ENCODE measurements at regions not wholly inside any gene's neighbourhood (a gene's known extent, or its start where the extent isn't known, plus 50 kb on each side); places are given as distances from the start of the nearest gene placed in this dataset.
"Not testable (repeated sequence)": the region's sequence is repeated elsewhere in the genome, so short reads cannot be mapped to it uniquely, and the experiment has no call there.

- ChIA-PET POLR2A (interaction anchor here (0.6 to 0.8 kb wide), 3 partner anchors 28 to 120 kb away, joined by 3 to 4 read pairs (median 3); no protein-coding TSS in a partner anchor), CTCF (ENCODE audit: unreplicated experiment) (no interaction called here)
- Histone ChIP-seq H3K36me3 (ENCODE audit: insufficient read depth, low read length) (no peaks in the 10 kb centered on the region; the same call in 1 of the 2 replicates), H4K20me1 (ENCODE audit: insufficient read depth, low read length) (no peaks in the 10 kb centered on the region), H2AFZ (ENCODE audit: low read length) (peak overlapping the region; percentile 42; the same call in 1 of the 2 replicates), H3K9me2 (ENCODE audit: insufficient read depth, low read length) (no peaks in the 10 kb centered on the region), H3K4me1 (ENCODE audit: insufficient read depth, low read length, poor library complexity, severe bottlenecking) (peaks cover 18% of the 10 kb centered on the region), H3K9me3 (ENCODE audit: low read length) (peaks cover 8% of the 10 kb centered on the region; the same call in 1 of the 2 replicates), H3K79me2 (ENCODE audit: insufficient read depth, low read depth, low read length) (no peaks in the 10 kb centered on the region), H3K27ac (ENCODE audit: low read depth, low read length, poor library complexity, severe bottlenecking) (no peak overlapping the region), H3K4me2 (ENCODE audit: low read length) (no peak overlapping the region), H3K4me3 (ENCODE audit: low read depth, low read length, poor library complexity, severe bottlenecking) (no peak overlapping the region)
- TF ChIP-seq CTCF (conservative IDR thresholded peaks at IDR 0.05; ENCODE audit: low read length) (no peak), EZH2phosphoT487 (IDR thresholded peaks at IDR 0.05; ENCODE audit: borderline replicate concordance, low read depth, low read length) (no peak)
- no peak for DNase-seq (ENCODE audit: low spot score)
- intact Hi-C loops (cut with micrococcal nuclease; ENCODE audit: unreplicated experiment): no loop called here
- no TSS peak for BruUV-seq (replicated peaks)
These were observed 58.1 kb upstream of the FNDC3B start for GRCh38 chr3:171981271-171981605.

- no peaks in the 10 kb centered on the region for H3K9me2 ChIP-seq (ENCODE audit: insufficient read depth, low read length)
- no peak overlapping the region for H2AFZ ChIP-seq (ENCODE audit: low read length)
- H3K27ac ChIP-seq (ENCODE audit: low read depth, low read length, poor library complexity, severe bottlenecking): no peak overlapping the region
- H3K36me3 ChIP-seq (ENCODE audit: insufficient read depth, low read length): no peaks in the 10 kb centered on the region; the same call in 1 of the 2 replicates
- intact Hi-C loops (cut with micrococcal nuclease; ENCODE audit: unreplicated experiment): no loop called here
- no peak for DNase-seq (ENCODE audit: low spot score)
- H3K4me2 ChIP-seq (ENCODE audit: low read length): no peak overlapping the region
- CTCF ChIA-PET (ENCODE audit: unreplicated experiment): no interaction called here
- H3K9me3 ChIP-seq (ENCODE audit: low read length): no peaks in the 10 kb centered on the region
- no TSS peak for BruUV-seq (replicated peaks)
- no peaks in the 10 kb centered on the region for H4K20me1 ChIP-seq (ENCODE audit: insufficient read depth, low read length)
- no peak for TF ChIP-seq EZH2phosphoT487 (IDR thresholded peaks at IDR 0.05; ENCODE audit: borderline replicate concordance, low read depth, low read length)
- H3K79me2 ChIP-seq (ENCODE audit: insufficient read depth, low read depth, low read length): no peaks in the 10 kb centered on the region
- POLR2A ChIA-PET: no interaction called here
- H3K4me3 ChIP-seq (ENCODE audit: low read depth, low read length, poor library complexity, severe bottlenecking): no peak overlapping the region
- H3K4me1 ChIP-seq (ENCODE audit: insufficient read depth, low read length, poor library complexity, severe bottlenecking): peaks cover 10% of the 10 kb centered on the region
These were observed 56.5 kb upstream of the FNDC3B start for GRCh38 chr3:171982828-171983227.

- H4K20me1 ChIP-seq (ENCODE audit: insufficient read depth, low read length): not testable (repeated sequence)
These were observed 55.7 kb upstream of the FNDC3B start for GRCh38 chr3:171983685-171984084.

GRCh38 chr3:171984883-171985282 lies 54.5 kb upstream of the FNDC3B start:
- ChIA-PET CTCF (ENCODE audit: unreplicated experiment) (interaction anchor here (0.6 kb wide), 1 partner anchor 828 kb away, joined by 3 read pairs; no protein-coding TSS in a partner anchor), POLR2A (no interaction called here)
- Histone ChIP-seq H3K4me2 (ENCODE audit: low read length) (no peak overlapping the region), H3K4me1 (ENCODE audit: insufficient read depth, low read length, poor library complexity, severe bottlenecking) (peaks cover 4% of the 10 kb centered on the region), H3K36me3 (ENCODE audit: insufficient read depth, low read length) (no peaks in the 10 kb centered on the region), H3K27ac (ENCODE audit: low read depth, low read length, poor library complexity, severe bottlenecking) (no peak overlapping the region), H3K9me2 (ENCODE audit: insufficient read depth, low read length) (no peaks in the 10 kb centered on the region), H3K79me2 (ENCODE audit: insufficient read depth, low read depth, low read length) (no peaks in the 10 kb centered on the region), H2AFZ (ENCODE audit: low read length) (no peak overlapping the region), H4K20me1 (ENCODE audit: insufficient read depth, low read length) (no peaks in the 10 kb centered on the region), H3K9me3 (ENCODE audit: low read length) (no peaks in the 10 kb centered on the region), H3K4me3 (ENCODE audit: low read depth, low read length, poor library complexity, severe bottlenecking) (no peak overlapping the region)
- BruUV-seq (replicated peaks): no TSS peak
- no peak for DNase-seq (ENCODE audit: low spot score)
- intact Hi-C loops (cut with micrococcal nuclease; ENCODE audit: unreplicated experiment): no loop called here
- TF ChIP-seq CTCF (conservative IDR thresholded peaks at IDR 0.05; ENCODE audit: low read length) (no peak), EZH2phosphoT487 (IDR thresholded peaks at IDR 0.05; ENCODE audit: borderline replicate concordance, low read depth, low read length) (no peak)

More at GRCh38 chr3:171983685-171984084, 55.7 kb upstream of the FNDC3B start:
- H3K9me3 ChIP-seq (ENCODE audit: low read length); DNase-seq (ENCODE audit: low spot score); H3K36me3 ChIP-seq (ENCODE audit: insufficient read depth, low read length); H3K4me3 ChIP-seq (ENCODE audit: low read depth, low read length, poor library complexity, severe bottlenecking); H3K79me2 ChIP-seq (ENCODE audit: insufficient read depth, low read depth, low read length); POLR2A ChIA-PET; H3K27ac ChIP-seq (ENCODE audit: low read depth, low read length, poor library complexity, severe bottlenecking); H3K4me2 ChIP-seq (ENCODE audit: low read length); H3K4me1 ChIP-seq (ENCODE audit: insufficient read depth, low read length, poor library complexity, severe bottlenecking); intact Hi-C loops (cut with micrococcal nuclease; ENCODE audit: unreplicated experiment); H3K9me2 ChIP-seq (ENCODE audit: insufficient read depth, low read length); H2AFZ ChIP-seq (ENCODE audit: low read length); BruUV-seq (replicated peaks); CTCF ChIA-PET (ENCODE audit: unreplicated experiment): not testable (repeated sequence)

All from OCI-LY7 (cell line).